AG04450 (cell line): ENCODE measurements at regions not wholly inside any gene's neighbourhood (a gene's known extent, or its start where the extent isn't known, plus 50 kb on each side); places are given as distances from the start of the nearest gene placed in this dataset.

Experiments used
- CTCF ChIA-PET: fragments of 300-600, 350-600 bp; formaldehyde crosslinking; extraction: SDS; loops from one replicate; lab custom pipeline; 2022; ENCODE audit warnings: antibody characterized with exemption, inconsistent platforms; lab: Charles Lee
- POLR2A ChIA-PET: fragments of 350-600 bp; formaldehyde crosslinking; extraction: SDS; loops from one replicate; lab custom pipeline; 2021; ENCODE audit warnings: antibody characterized with exemption, inconsistent platforms; lab: Yijun Ruan, JAX
- DNase-seq: peaks from one replicate; pipeline ENCODE4 v3.0.0-alpha.2; 2011; ENCODE audit warnings: low read depth, low spot score
- H3K27ac ChIP-seq: one replicate; pipeline ENCODE4 v1.5.1; 2012; ENCODE audit warnings: low read depth, low read length, control low read depth
- H3K27me3 ChIP-seq: one replicate; pipeline ENCODE4 v1.6.0; 2012; ENCODE audit warnings: low read length; ENCODE audit not compliant: control insufficient read depth, insufficient read depth
- H3K4me3 ChIP-seq: 2 replicates; pipeline ENCODE4 v1.5.1; 2011; ENCODE audit warnings: mild to moderate bottlenecking, low read depth, low read length, control low read depth
- H3K9me3 ChIP-seq: 2 replicates; pipeline ENCODE4 v1.5.1; 2012; ENCODE audit warnings: low read length; ENCODE audit not compliant: control insufficient read depth, insufficient read depth
- CTCF ChIP-seq: IDR thresholded peaks from 2 replicates; pipeline ENCODE4 v1.5.1; 2011; ENCODE audit warnings: low read depth, low read length, control low read depth, inconsistent platforms

- H3K4me3 ChIP-seq, result no peak overlapping the region
- no peak for TF ChIP-seq CTCF
- ChIA-PET CTCF (no interaction called here), POLR2A (no interaction called here)
- no peak overlapping the region for H3K27ac ChIP-seq
- no peaks in the 10 kb centered on the region for H3K27me3 ChIP-seq
- DNase-seq, result no peak
- H3K9me3 ChIP-seq, result peaks cover 5% of the 10 kb centered on the region; the same call in 1 of the 2 replicates
These were observed 1139.1 kb upstream of the SEMA6A start for GRCh38 chr5:117713585-117714198.

- ChIA-PET POLR2A (no interaction called here), CTCF (no interaction called here)
- H3K27me3 ChIP-seq, result no peaks in the 10 kb centered on the region
- no peak for DNase-seq
- no peak overlapping the region for H3K27ac ChIP-seq
- no peak for TF ChIP-seq CTCF
- H3K9me3 ChIP-seq, result no peaks in the 10 kb centered on the region; the same call in 1 of the 2 replicates
- no peak overlapping the region for H3K4me3 ChIP-seq
These were observed 1126.4 kb upstream of the SEMA6A start for GRCh38 chr5:117701062-117701461.

- TF ChIP-seq CTCF, result no peak
- no peak for DNase-seq
- ChIA-PET POLR2A (no interaction called here), CTCF (no interaction called here)
- Histone ChIP-seq H3K9me3 (peaks cover 2% of the 10 kb centered on the region; the same call in 1 of the 2 replicates), H3K4me3 (no peak overlapping the region), H3K27ac (no peak overlapping the region), H3K27me3 (no peaks in the 10 kb centered on the region)
These were observed 1118.0 kb upstream of the SEMA6A start for GRCh38 chr5:117692606-117693005.

- POLR2A ChIA-PET, result no interaction called here
- DNase-seq, result no peak
These were observed 1116.7 kb upstream of the SEMA6A start for GRCh38 chr5:117691081-117691870.

More at GRCh38 chr5:117691081-117691870, 1116.7 kb upstream of the SEMA6A start:
- Histone ChIP-seq H3K27me3 (no peaks in the 10 kb centered on the region), H3K4me3 (no peak overlapping the region), H3K27ac (no peak overlapping the region), H3K9me3 (peaks cover 2% of the 10 kb centered on the region; the same call in 1 of the 2 replicates)
- TF ChIP-seq CTCF, result no peak
- CTCF ChIA-PET, result no interaction called here
